HG02943 (cell line): ENCODE measurements at regions not wholly inside any gene's neighbourhood (a gene's known extent, or its start where the extent isn't known, plus 50 kb on each side); places are given as distances from the start of the nearest gene placed in this dataset.

Experiments used
- ATAC-seq: cut with Tn5 transposase; IDR thresholded peaks from one replicate; pipeline ENCODE4 v1.9.1; 2021; ENCODE audit warnings: mild to moderate bottlenecking, low read depth, moderate library complexity; ENCODE audit not compliant: unreplicated experiment

GRCh38 chr12:127231371-127231770 lies 1035.6 kb upstream of the TMEM132C start:
- no peak for ATAC-seq

- ATAC-seq = no peak
These were observed 1034.0 kb upstream of the TMEM132C start for GRCh38 chr12:127233016-127233415.

- no peak for ATAC-seq
These were observed 1031.2 kb upstream of the TMEM132C start for GRCh38 chr12:127235761-127236160.

DNA sequence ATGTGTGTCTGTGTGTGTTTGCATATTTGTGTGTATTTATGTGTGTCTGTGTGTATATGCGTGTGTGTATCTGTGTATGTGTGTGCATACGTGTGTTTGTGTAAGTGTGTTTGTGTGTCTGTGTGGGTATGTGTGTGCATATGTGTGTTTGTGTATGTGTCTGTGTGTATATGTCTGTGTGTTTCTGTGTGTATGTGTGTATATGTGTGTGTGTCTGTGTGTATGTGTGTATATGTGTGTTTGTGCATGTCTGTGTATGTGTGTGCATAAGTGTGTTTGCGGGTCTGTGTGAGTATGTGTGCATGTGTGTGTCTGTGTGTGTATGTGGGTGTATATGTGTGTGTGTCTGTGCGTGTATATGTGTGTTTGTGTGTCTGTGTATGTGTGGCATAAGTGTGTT lies 1030.5 kb upstream of the TMEM132C start:
- ATAC-seq = no peak

DNA sequence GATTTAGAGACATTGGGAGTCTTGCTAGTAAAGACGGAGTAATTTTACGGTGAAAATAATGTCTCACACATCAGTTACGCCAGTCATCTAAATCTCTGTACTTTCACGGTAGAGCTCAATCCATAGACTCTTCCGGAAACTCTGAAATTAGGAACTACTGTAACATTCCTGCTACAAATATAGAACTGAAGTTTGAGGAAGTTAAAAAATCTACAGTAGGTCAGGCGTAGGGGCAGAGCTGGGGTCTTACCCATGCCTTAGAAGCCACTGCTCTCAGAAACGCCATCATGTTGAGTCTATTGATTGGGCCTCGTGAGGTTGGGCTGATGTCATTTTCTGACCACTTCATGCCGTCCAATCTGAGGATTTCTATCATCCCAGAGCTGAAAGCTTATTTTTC lies 1029.8 kb upstream of the TMEM132C start:
- ATAC-seq = no peak

GRCh38 chr12:127238107-127238506 lies 1028.9 kb upstream of the TMEM132C start:
- ATAC-seq = no peak

GRCh38 chr12:127239781-127240180 lies 1027.2 kb upstream of the TMEM132C start:
- no peak for ATAC-seq

DNA sequence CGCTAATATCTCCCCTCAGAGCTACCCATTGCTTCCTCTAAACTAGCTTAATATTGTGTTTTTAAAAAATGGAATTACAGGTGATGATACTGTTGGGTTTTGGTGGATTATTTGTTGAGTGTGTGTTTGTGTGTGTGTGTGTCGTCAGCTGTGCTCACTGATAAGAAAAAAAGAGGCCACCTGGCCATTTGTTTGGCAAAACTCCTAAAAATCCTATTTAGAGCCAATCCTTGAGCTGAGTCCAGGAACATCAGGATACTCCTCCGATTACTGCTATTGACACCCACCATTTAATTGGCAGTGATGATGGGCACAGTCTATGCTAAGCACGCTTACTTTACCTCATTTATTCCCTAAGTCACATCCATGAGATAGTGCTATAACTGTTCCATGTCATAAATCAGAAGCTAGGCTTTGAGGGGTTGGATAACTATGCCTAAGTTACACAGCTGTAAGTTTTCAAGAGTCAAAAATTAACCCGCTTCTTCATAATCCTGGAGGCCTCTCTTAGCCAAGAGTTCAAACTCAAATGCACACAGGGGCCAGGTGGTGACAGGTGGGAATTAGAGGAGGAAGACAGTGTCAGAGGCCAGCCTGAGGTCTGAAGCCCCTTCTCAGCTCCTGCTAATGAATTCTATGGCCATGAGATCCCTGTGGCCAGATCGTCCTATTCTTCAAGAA lies 1026.6 kb upstream of the TMEM132C start:
- no peak for ATAC-seq

DNA sequence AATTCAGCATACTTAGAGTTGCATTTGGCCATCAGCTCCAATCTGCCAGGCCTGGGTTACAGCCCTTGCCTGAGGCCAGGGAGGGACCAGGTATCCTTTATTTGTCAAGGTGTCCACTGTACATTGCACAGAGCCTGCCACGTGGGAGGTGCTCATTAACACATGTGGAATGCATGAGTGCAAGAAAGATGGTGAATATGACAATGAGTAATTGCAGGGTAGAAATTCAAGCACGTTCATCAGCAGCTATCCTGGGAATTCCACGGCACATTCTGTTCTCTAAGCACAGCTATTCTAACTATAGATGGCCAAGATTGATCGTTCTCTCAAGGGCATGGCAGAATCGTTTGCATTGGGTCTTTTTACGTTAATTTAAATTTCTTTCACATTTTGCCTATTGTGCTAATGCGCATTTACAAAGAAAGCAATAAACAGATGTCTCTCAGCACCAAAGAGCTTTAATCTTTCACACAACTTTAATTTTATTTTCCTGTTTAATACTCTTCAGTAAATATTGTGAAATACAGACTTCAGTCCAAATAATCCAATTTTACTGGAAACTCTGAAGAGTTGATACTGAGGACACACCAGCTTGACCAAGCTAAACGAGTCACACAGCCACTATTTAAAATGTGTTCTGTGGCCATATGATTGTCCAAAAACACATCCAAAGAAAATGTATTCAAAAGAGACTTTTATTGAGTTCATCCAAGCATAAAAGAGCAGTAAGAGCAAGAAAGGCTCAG lies 1025.7 kb upstream of the TMEM132C start:
- ATAC-seq = no peak

DNA sequence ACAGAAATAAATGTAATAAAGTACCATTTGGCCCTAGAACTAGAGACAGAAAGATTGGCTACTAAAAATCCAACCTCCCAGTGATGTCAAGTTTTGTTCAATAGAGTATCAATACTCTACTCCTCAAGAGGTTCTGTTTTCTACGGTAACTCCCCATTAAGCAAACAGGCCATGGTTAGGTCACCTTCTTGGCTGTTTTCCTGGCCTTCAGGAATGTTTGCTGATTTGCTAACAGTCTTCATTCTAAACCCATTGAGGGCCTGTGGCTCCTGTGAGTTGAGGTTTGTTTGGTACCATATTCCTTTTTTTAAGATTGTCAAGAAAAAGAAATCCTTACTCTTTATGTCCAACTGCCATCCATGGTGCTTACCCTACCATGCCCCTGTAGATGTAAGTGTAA lies 1022.0 kb upstream of the TMEM132C start:
- ATAC-seq = no peak

GRCh38 chr12:127245437-127245836 lies 1021.5 kb upstream of the TMEM132C start:
- no peak for ATAC-seq

- no peak for ATAC-seq
These were observed 1019.0 kb upstream of the TMEM132C start for GRCh38 chr12:127247937-127248336.

GRCh38 chr12:127249428-127249827 lies 1017.5 kb upstream of the TMEM132C start:
- ATAC-seq = no peak

DNA sequence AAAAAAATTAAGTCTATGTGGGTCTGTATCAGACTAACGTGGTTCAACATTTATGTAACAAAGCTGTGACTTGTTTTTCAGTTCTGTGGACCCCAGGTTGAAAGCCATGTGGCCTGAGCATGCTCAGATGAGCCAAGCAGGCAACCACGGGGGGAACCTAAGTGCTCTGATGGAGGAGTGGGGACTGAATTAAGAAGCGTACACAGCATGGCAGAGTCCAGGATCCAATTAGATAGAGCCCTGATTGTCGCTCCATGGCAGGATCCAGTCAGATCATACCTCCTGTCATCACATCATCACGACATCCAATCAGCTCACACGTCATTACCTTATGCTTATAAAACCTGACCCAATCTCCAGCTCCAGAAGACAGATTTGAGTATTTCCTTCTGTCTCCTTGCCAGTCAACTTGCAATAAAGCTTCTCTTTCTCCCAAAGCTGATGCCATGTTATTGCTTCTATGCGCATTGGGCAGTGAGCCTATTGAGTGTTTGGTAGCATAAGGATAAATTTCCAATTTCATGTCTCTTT lies 1013.1 kb upstream of the TMEM132C start:
- no peak for ATAC-seq

GRCh38 chr12:127254420-127254955 lies 1012.5 kb upstream of the TMEM132C start:
- no peak for ATAC-seq

DNA sequence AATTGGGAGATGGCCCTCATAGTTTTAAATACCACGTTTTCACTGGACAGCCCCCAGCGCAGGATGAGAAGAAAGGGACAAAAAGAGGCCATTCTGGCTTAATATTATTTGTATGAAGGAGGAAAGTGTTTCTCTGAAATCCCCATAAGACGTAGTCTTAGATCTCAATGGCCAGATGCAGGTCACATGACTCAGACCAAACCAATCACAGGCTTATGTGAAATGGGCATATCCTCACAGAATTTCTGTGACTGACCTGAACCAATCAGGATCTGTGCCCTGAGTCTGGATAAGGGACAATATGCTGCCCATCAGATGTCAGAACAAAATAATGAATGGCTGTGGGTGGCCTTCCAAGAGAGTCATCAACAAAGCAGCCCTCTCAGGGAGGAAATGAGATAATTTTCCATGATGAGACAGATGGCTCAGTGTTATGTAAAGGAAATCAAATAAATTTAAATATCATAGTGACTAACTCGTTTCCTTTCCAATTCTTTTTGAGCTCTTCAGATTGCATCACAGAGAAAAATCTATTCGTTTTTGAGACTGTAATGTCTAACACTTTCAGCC lies 1009.5 kb upstream of the TMEM132C start:
- ATAC-seq = no peak

DNA sequence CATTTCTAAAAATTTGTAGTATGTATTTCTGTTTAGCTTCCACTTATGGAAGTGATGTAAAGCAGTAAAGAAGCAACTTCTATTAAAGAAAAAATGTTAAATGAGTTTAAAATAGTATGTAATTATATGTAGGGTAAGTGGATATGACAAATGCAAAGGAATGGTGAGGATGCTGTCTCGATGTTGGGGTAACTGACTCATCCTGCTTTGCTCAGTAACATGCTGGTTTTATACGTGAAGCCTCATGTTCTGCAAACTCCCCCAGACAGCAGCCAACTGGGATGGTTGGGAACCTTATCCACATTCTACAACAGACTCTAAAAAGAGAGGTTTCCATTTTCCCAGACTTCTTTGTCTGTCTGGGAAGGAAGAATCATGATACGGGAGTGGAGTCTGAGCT lies 1006.4 kb upstream of the TMEM132C start:
- no peak for ATAC-seq

GRCh38 chr12:127260999-127261398 lies 1006.0 kb upstream of the TMEM132C start:
- no peak for ATAC-seq

GRCh38 chr12:127262615-127263014 lies 1004.4 kb upstream of the TMEM132C start:
- ATAC-seq = no peak

- ATAC-seq = no peak
These were observed 1003.3 kb upstream of the TMEM132C start for GRCh38 chr12:127263621-127264020.

DNA sequence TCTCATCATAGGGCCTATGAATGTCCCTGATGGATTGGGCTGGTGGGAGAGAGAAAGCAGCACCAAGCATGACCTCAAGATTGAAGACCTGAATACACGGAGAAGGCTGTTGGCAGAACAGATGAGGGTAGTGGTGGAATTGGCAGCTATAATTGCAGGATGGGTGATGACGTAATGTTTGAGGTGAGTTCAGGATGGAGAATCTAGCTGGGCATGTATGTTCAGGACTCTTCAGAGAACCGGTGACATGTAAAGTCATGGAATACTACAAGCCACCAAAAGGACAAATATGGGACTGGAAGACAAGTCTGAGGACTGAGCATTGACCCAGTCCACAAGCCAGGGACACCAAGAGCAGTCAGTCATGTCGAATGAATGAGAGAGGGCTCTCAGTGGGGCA lies 999.8 kb upstream of the TMEM132C start:
- ATAC-seq = no peak
